Lung (tissue), 11 donors: ENCODE measurements at regions not wholly inside any gene's neighbourhood (a gene's known extent, or its start where the extent isn't known, plus 50 kb on each side); places are given as distances from the start of the nearest gene placed in this dataset.

Experiments used
- ATAC-seq: fragments of 200-7000 bp; cut with Tn5 transposase; one replicate; pipeline ENCODE4 v1.9.1; 2020; ENCODE audit warnings: moderate number of reproducible peaks; ENCODE audit not compliant: insufficient read depth, low FRiP score
- DNase-seq, 3 donors: peaks; one replicate each; pipeline ENCODE4 v3.0.0-alpha.2; 2013 to 2017
- H3K27ac ChIP-seq, 2 donors: one replicate each; pipeline ENCODE4 v1.5.1; 2013; ENCODE audit warnings: mild to moderate bottlenecking in 2 of 2, moderate library complexity in 2 of 2, control low read depth in 1 of 2, inconsistent platforms in 1 of 2, low read depth in 1 of 2, low read length in 1 of 2
- H3K27me3 ChIP-seq, 3 donors: one replicate each; pipeline ENCODE4 v1.5.1; 2013; ENCODE audit warnings: low read length in 2 of 3; ENCODE audit not compliant: control insufficient read depth in 3 of 3, insufficient read depth in 3 of 3
- H3K36me3 ChIP-seq, 4 donors: one replicate each; pipeline ENCODE4 v1.5.1; 2013; ENCODE audit warnings: low read length in 4 of 4, mild to moderate bottlenecking in 1 of 4, moderate library complexity in 1 of 4; ENCODE audit not compliant: control insufficient read depth in 4 of 4, insufficient read depth in 4 of 4
- H3K4me1 ChIP-seq, 5 donors: one replicate each; pipeline ENCODE4 v1.5.1; 2013; ENCODE audit warnings: low read length in 5 of 5, mild to moderate bottlenecking in 2 of 5, moderate library complexity in 1 of 5; ENCODE audit not compliant: control insufficient read depth in 5 of 5, insufficient read depth in 5 of 5
- H3K4me3 ChIP-seq: one replicate; pipeline ENCODE4 v1.5.1; 2013; ENCODE audit warnings: mild to moderate bottlenecking, control low read depth, moderate library complexity
- H3K9ac ChIP-seq, 2 donors: one replicate each; pipeline ENCODE4 v1.5.1; 2013; ENCODE audit warnings: low read length in 2 of 2, control low read depth in 1 of 2; ENCODE audit not compliant: insufficient read depth in 1 of 2
- H3K9me3 ChIP-seq, 4 donors: one replicate each; pipeline ENCODE4 v1.5.1; 2013; ENCODE audit warnings: low read length in 3 of 4, mild to moderate bottlenecking in 1 of 4, moderate library complexity in 1 of 4; ENCODE audit not compliant: control insufficient read depth in 4 of 4, insufficient read depth in 3 of 4
- WGBS, 2 donors: extraction: QIAGEN DNeasy Blood & Tissue Kit; methylation state at CpG; one replicate each; pipeline ENCODE4 v1.1.7; 2013; 5-methylcytosine and 5-hydroxymethylcytosine counted together
- TF ChIP-seq, protein P1 (sequence below): IDR thresholded peaks from 2 replicates; pipeline ENCODE4 v1.5.1; 2012; ENCODE audit warnings: mild to moderate bottlenecking; ENCODE audit errors: control extremely low read depth, extremely low read depth
- donor health status: control.
- donor health status: control.
- donor health status: Bipolar disorder and iron deficiency.
- donor health status: healthy.
- donor health status: DM: yes; HTN: yes; CAD: no.

DNA sequence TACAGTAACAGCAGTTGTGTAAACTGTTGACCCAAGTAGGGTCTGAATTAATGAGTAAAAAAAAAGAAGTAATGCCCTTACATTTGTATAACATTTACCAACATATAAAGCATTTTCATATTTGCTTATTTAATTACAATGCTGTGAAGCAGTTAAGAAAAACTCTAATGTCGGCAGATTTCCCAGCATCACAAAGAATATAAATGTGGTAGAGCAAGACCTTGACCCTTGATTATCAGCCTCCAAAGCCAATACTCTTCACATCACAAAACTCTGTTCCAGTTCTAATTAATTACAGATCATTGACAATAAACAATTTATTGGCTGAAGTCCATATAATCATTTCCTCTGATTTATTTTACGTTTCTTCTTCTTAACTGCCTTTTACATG is 130.2 kb downstream of the DUSP10 start:
- peak in 2 of 3 donors; percentile 59 to 64 for DNase-seq

DNA sequence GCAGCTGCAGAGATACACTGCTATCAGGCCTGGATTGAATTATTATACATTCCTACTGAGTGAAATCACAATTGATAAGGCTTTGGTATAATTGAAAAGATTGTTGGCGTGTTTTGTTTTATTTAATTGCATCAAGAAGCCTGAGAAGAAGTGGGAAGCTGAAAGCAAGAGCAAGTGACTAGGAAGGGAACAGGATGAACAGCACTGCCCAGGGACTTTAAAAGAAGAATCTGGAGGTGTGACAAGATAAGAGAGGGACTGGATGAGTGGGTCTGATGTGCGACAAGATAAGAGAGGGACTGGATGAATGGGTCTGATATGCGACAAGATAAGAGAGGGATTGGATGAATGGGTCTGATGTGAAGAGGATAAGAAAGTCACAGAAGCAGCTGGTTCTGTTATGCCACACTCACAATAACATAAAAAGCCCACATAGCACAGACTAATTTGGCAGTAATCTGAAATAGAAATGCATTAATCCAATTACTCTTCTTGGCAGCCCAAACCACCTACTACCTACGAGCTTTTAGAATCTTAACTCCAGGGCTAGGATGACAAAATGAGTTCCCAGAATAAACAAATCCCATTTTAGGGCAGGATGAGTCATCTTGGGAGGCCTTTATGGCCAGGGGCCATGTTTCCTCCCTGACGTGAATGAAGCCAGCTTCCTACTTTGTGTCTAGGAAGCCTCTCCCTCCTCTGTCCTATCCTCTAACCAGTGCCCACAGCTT is 129.7 kb downstream of the DUSP10 start:
- no peak overlapping the region for H3K9ac ChIP-seq
- no peaks in the 10 kb centered on the region for H3K36me3 ChIP-seq
- 35 to 40% methylated on average over 5 of the region's 5 CpGs for WGBS, 2 donors
- H3K4me1 ChIP-seq: peaks cover 0 to 18% (median 0%) of the 10 kb centered on the region in 5 donors
- no peaks in the 10 kb centered on the region for H3K27me3 ChIP-seq
- DNase-seq (peak; percentile 70 to 89 (median 87)), ATAC-seq (peak; percentile 47)
- H3K4me3 ChIP-seq: no peak overlapping the region
- H3K9me3 ChIP-seq: no peaks in the 10 kb centered on the region
- TF ChIP-seq, protein P1, sequence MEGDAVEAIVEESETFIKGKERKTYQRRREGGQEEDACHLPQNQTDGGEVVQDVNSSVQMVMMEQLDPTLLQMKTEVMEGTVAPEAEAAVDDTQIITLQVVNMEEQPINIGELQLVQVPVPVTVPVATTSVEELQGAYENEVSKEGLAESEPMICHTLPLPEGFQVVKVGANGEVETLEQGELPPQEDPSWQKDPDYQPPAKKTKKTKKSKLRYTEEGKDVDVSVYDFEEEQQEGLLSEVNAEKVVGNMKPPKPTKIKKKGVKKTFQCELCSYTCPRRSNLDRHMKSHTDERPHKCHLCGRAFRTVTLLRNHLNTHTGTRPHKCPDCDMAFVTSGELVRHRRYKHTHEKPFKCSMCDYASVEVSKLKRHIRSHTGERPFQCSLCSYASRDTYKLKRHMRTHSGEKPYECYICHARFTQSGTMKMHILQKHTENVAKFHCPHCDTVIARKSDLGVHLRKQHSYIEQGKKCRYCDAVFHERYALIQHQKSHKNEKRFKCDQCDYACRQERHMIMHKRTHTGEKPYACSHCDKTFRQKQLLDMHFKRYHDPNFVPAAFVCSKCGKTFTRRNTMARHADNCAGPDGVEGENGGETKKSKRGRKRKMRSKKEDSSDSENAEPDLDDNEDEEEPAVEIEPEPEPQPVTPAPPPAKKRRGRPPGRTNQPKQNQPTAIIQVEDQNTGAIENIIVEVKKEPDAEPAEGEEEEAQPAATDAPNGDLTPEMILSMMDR: no peak
- peak overlapping the region in 1 of 2 donors; percentile 47 for H3K27ac ChIP-seq

More for the DNA sequence above, 130.2 kb downstream of the DUSP10 start:
- Histone ChIP-seq H3K9me3 (no peaks in the 10 kb centered on the region), H3K4me3 (no peak overlapping the region), H3K4me1 (peaks cover 0 to 18% (median 0%) of the 10 kb centered on the region in 5 donors), H3K27me3 (no peaks in the 10 kb centered on the region), H3K36me3 (no peaks in the 10 kb centered on the region), H3K27ac (no peak overlapping the region), H3K9ac (no peak overlapping the region)
- 23 to 71% methylated on average over 2 of the region's 2 CpGs for WGBS, 2 donors
- no peak for ATAC-seq
- TF ChIP-seq, protein P1: no peak

DNA sequence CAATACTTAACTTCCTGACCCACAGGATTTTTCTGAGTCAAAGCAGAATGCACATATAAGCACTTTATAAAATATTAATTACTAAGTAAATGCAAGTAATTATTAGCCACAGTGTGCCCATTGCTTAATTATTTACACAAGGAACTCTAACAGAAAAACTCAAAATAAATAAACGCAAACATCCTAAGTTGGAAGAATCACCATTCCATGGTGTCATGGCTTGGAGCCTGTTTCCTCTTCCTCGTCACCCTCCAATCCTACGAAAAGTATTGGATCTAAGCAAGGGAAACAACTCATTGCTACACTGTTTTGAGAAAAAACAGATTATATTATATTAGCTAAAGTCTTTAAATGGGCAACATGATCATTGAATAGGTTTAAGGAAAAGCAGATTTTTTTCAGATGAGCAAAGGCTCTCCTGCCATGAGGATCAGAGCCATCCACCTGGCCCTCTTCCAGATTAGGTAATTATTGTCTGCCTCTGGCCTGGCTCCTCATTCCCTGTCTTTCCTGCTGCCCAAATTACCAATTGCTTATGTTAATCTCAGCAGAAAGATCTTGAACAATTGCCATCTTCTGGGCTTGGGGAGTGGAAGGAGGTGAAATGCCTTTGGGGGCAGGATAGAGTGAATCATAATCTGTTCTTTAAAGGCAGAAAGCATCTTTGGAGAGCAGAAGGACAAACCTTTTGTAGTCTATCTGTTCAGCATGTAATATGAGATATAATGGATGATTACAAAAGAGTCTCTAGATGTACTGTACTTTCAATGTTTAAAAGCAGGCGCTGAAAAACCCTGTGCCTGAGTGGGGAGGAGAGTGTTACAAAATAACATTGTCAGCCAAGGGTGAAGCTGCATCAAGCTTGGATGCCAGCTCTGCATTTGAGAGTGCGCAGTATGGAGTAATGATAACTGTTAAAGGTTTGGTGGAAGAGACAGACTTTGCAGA is 121.2 kb downstream of the DUSP10 start:
- Histone ChIP-seq H3K4me1 (peaks cover 0 to 6% (median 0%) of the 10 kb centered on the region in 5 donors), H3K9ac (no peak overlapping the region), H3K27ac (no peak overlapping the region), H3K27me3 (no peaks in the 10 kb centered on the region), H3K4me3 (no peak overlapping the region), H3K36me3 (no peaks in the 10 kb centered on the region), H3K9me3 (no peaks in the 10 kb centered on the region)
- ATAC-seq: peak; percentile 19
- DNase-seq: peak in 1 of 3 donors; percentile 44
- WGBS, 2 donors: 78 to 88% methylated on average over 5 of the region's 5 CpGs
- TF ChIP-seq, protein P1: no peak
